ENCODE measurements at regions not wholly inside any gene's neighbourhood (a gene's known extent, or its start where the extent isn't known, plus 50 kb on each side); places are given as distances from the start of the nearest gene placed in this dataset.

DNA sequence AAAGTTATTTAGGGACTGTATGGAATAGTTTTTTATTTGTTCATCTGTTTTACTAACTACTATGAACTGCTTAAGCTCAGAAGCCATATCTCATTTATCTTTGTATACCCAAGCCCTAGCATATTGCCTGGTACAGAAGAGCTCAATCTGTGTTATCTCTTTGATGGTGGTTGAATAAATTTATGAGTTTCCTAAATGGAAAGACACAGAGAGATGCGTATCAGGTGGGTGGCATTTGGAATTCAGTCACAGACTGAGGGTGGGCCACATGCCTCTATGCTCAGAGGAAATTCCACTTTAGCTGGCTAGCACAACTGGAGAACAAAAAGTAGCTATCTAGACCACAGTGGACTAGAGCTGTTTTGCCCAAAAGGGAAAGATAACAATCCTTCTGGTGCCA lies 145.5 kb downstream of the SLC6A15 start:
- TF ChIP-seq, protein P1, sequence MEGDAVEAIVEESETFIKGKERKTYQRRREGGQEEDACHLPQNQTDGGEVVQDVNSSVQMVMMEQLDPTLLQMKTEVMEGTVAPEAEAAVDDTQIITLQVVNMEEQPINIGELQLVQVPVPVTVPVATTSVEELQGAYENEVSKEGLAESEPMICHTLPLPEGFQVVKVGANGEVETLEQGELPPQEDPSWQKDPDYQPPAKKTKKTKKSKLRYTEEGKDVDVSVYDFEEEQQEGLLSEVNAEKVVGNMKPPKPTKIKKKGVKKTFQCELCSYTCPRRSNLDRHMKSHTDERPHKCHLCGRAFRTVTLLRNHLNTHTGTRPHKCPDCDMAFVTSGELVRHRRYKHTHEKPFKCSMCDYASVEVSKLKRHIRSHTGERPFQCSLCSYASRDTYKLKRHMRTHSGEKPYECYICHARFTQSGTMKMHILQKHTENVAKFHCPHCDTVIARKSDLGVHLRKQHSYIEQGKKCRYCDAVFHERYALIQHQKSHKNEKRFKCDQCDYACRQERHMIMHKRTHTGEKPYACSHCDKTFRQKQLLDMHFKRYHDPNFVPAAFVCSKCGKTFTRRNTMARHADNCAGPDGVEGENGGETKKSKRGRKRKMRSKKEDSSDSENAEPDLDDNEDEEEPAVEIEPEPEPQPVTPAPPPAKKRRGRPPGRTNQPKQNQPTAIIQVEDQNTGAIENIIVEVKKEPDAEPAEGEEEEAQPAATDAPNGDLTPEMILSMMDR (IDR thresholded peaks at IDR 0.05), result no peak
- TF ChIP-seq EZH2 (IDR thresholded peaks at IDR 0.05; ENCODE audit: borderline replicate concordance, insufficient read depth, low read depth, low read length, poor library complexity, severe bottlenecking), result no peak

All from B cell (primary cell).